ENCODE measurements at regions not wholly inside any gene's neighbourhood (a gene's known extent, or its start where the extent isn't known, plus 50 kb on each side); places are given as distances from the start of the nearest gene placed in this dataset.

- TF ChIP-seq IRF2 (CRISPR knock-in tag; IDR thresholded peaks at IDR 0.05; ENCODE audit: borderline replicate concordance, low read depth) (no peak), SP1 (CRISPR knock-in tag; conservative IDR thresholded peaks at IDR 0.05) (no peak), CTCF (IDR thresholded peaks at IDR 0.05) (no peak), TCF7 (CRISPR knock-in tag; IDR thresholded peaks at IDR 0.05; ENCODE audit: low read depth) (no peak)
- TF ChIP-seq, protein P1, sequence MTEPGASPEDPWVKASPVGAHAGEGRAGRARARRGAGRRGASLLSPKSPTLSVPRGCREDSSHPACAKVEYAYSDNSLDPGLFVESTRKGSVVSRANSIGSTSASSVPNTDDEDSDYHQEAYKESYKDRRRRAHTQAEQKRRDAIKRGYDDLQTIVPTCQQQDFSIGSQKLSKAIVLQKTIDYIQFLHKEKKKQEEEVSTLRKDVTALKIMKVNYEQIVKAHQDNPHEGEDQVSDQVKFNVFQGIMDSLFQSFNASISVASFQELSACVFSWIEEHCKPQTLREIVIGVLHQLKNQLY (CRISPR knock-in tag; IDR thresholded peaks at IDR 0.05): no peak
Measured at GRCh38 chrX:148380650-148381561, 119.5 kb upstream of the AFF2 start.
